PC-3 (cell line): ENCODE measurements at regions not wholly inside any gene's neighbourhood (a gene's known extent, or its start where the extent isn't known, plus 50 kb on each side); places are given as distances from the start of the nearest gene placed in this dataset.

Experiments used
- CTCF ChIP-seq: fragments of 300-600 bp; sonication (generic); conservative IDR thresholded peaks from 2 replicates; pipeline ENCODE4 v1.5.1; 2017; ENCODE audit warnings: antibody characterized with exemption, low read depth, mild to moderate bottlenecking, low read length
- EZH2phosphoT487 ChIP-seq: fragments of 300-600 bp; sonication (generic); IDR thresholded peaks from 2 replicates; pipeline ENCODE4 v1.6.1; 2018; ENCODE audit warnings: mild to moderate bottlenecking, antibody characterized with exemption, low read length, borderline replicate concordance

DNA sequence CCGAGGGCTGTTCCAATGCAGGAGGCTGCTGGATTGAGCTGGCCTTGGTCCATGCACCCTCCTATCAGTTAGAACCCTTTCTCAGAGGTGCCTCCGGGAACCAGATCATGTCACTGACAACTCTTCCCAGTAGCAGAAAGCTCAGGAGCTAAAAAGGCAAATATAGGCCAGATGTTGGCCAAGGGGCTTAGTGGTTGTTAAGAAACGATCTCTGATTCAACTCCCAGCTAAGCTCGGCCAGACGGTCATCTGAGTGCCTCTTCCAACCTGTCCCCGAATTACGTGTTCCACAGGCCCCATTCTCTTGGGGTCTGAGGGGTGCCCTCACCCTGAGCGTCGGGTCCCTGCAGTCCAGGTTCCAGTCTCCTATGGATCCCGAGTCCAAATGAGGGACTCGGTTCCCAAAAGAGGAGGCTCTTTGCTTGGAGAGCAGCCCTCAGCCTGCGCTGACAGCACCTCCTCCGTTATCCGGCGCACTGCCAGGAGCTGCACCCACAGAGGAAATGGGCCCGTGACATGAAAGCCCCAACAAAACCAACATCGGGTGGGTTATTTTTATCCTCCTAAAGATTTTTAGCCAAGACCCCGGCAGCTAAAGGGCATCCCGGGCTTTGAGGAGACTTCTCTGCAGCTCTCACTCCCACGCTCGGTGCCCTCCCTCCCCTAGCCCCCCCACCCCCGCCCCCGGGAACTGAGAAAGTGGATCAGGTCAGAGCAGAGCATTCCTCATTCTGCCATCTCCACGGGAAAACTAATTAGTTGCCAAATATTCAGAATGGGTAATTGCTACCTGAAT lies 106.6 kb upstream of the ID2 start:
- TF ChIP-seq EZH2phosphoT487 (no peak), CTCF (no peak)
